GM21576 (cell line): ENCODE measurements at regions not wholly inside any gene's neighbourhood (a gene's known extent, or its start where the extent isn't known, plus 50 kb on each side); places are given as distances from the start of the nearest gene placed in this dataset.

Experiments
- ATAC-seq: cut with Tn5 transposase; IDR thresholded peaks from one replicate; pipeline ENCODE4 v1.9.1; 2021; ENCODE audit warnings: mild to moderate bottlenecking, moderate library complexity; ENCODE audit not compliant: unreplicated experiment

- no peak for ATAC-seq
Measured at GRCh38 chr15:62920682-62921502, 121.7 kb upstream of the TPM1 start.

- no peak for ATAC-seq
Measured at GRCh38 chr15:62922514-62922913, 120.0 kb upstream of the TPM1 start.

GRCh38 chr15:62925875-62926274, 116.7 kb upstream of the TPM1 start:
- no peak for ATAC-seq

GRCh38 chr15:62927196-62927595, 115.4 kb upstream of the TPM1 start:
- ATAC-seq, result no peak

GRCh38 chr15:62927836-62928235, 114.7 kb upstream of the TPM1 start:
- no peak for ATAC-seq

GRCh38 chr15:62928242-62928999, 114.1 kb upstream of the TPM1 start:
- ATAC-seq, result no peak

- ATAC-seq, result no peak
Measured at GRCh38 chr15:62929000-62929357, 113.6 kb upstream of the TPM1 start.

- ATAC-seq, result no peak
Measured at GRCh38 chr15:62931650-62932049, 110.9 kb upstream of the TPM1 start.

- ATAC-seq, result no peak
Measured at GRCh38 chr15:62932436-62932835, 110.1 kb upstream of the TPM1 start.

GRCh38 chr15:62933386-62933785, 109.2 kb upstream of the TPM1 start:
- ATAC-seq, result no peak

GRCh38 chr15:62934236-62934971, 108.1 kb upstream of the TPM1 start:
- ATAC-seq, result no peak

GRCh38 chr15:62935300-62936081, 107.1 kb upstream of the TPM1 start:
- no peak for ATAC-seq

GRCh38 chr15:62938825-62939224, 103.7 kb upstream of the TPM1 start:
- ATAC-seq, result no peak

GRCh38 chr15:62940093-62940754, 102.3 kb upstream of the TPM1 start:
- ATAC-seq, result no peak

- no peak for ATAC-seq
Measured at GRCh38 chr15:62940755-62941361, 101.7 kb upstream of the TPM1 start.

- ATAC-seq, result no peak
Measured at GRCh38 chr15:62941699-62942098, 100.8 kb upstream of the TPM1 start.

GRCh38 chr15:62942428-62942827, 100.1 kb upstream of the TPM1 start:
- ATAC-seq, result no peak

- no peak for ATAC-seq
Measured at GRCh38 chr15:62945063-62945462, 97.5 kb upstream of the TPM1 start.

- no peak for ATAC-seq
Measured at GRCh38 chr15:62945760-62946159, 96.8 kb upstream of the TPM1 start.

GRCh38 chr15:62946940-62947339, 95.6 kb upstream of the TPM1 start:
- no peak for ATAC-seq
